H1 (cell line): ENCODE measurements at regions not wholly inside any gene's neighbourhood (a gene's known extent, or its start where the extent isn't known, plus 50 kb on each side); places are given as distances from the start of the nearest gene placed in this dataset.

ENCODE experiments used
- CTCF ChIA-PET: fragments of 300-600 bp; sonication (Branson Sonifier 250); formaldehyde crosslinking; loops from one replicate; lab custom pipeline; 2021; ENCODE audit not compliant: partially characterized antibody; lab: Charles Lee
- POLR2A ChIA-PET: fragments of 300-600 bp; sonication (Branson Sonifier 250); formaldehyde crosslinking; loops from one replicate; lab custom pipeline; 2021; ENCODE audit warnings: inconsistent platforms; ENCODE audit not compliant: partially characterized antibody; lab: Charles Lee
- DNase-seq, 2 experiments: peaks; one replicate each; pipeline versions ENCODE4 v3.0.0 to v3.0.0-alpha.2; 2010 to 2022; ENCODE audit warnings: low spot score in 2 of 2, low read depth in 1 of 2, mixed read lengths in 1 of 2
- FAIRE-seq: peaks from 2 replicates; lab custom pipeline; 2011; peaks lifted over from hg19 to GRCh38; lab: Jason Lieb, UNC
- H2AFZ ChIP-seq: 2 replicates; pipeline ENCODE4 v1.8.1; 2012; ENCODE audit warnings: low read length, inconsistent platforms
- H2AK5ac ChIP-seq: 2 replicates; pipeline ENCODE4 v1.6.1; 2013; ENCODE audit warnings: low read depth, low read length
- H2BK120ac ChIP-seq: replicated peaks from 2 replicates; pipeline ENCODE3; 2013; ENCODE audit warnings: low read depth, low read length, inconsistent platforms
- H2BK12ac ChIP-seq: 2 replicates; pipeline ENCODE4 v1.6.1; 2013; ENCODE audit warnings: low read depth, low read length
- H2BK15ac ChIP-seq: 2 replicates; pipeline ENCODE4 v1.6.1; 2013; ENCODE audit warnings: low read length
- H2BK20ac ChIP-seq: 2 replicates; pipeline ENCODE4 v1.6.1; 2013; ENCODE audit warnings: low read length
- H2BK5ac ChIP-seq: 2 replicates; pipeline ENCODE4 v1.6.1; 2013; ENCODE audit warnings: low read depth, low read length
- H3K14ac ChIP-seq: 2 replicates; pipeline ENCODE4 v1.6.1; 2013; ENCODE audit warnings: inconsistent platforms; ENCODE audit not compliant: insufficient read length
- H3K18ac ChIP-seq: 2 replicates; pipeline ENCODE4 v1.6.1; 2013; ENCODE audit warnings: low read length; ENCODE audit errors: extremely low read depth
- H3K23ac ChIP-seq: 2 replicates; pipeline ENCODE4 v1.6.1; 2013; ENCODE audit warnings: inconsistent platforms; ENCODE audit not compliant: insufficient read length
- H3K23me2 ChIP-seq: 2 replicates; pipeline ENCODE4 v1.6.1; 2013; ENCODE audit warnings: low read depth, low read length
- H3K27ac ChIP-seq: 2 replicates; pipeline ENCODE4 v1.6.1; 2011; ENCODE audit warnings: low read depth, low read length, inconsistent platforms
- H3K27me3 ChIP-seq, 4 experiments: replicated peaks in 1 of 4; 1 replicate in 1 of 4; 2 replicates in 3 of 4; pipeline versions ENCODE4 v1.6.1 to v1.8.1; 2011 to 2013; ENCODE audit warnings: low read length in 3 of 4, mild to moderate bottlenecking in 3 of 4, inconsistent platforms in 2 of 4, mixed read lengths in 2 of 4, moderate library complexity in 1 of 4; ENCODE audit not compliant: control insufficient read depth in 3 of 4, insufficient read depth in 3 of 4; ENCODE audit errors: extremely low read depth in 1 of 4
- H3K36me3 ChIP-seq, 4 experiments: 2 replicates each; pipeline versions ENCODE4 v1.6.1 to v1.8.1; 2011 to 2013; ENCODE audit warnings: mild to moderate bottlenecking in 4 of 4, low read length in 3 of 4, moderate library complexity in 2 of 4, control low read depth in 1 of 4, inconsistent platforms in 1 of 4; ENCODE audit not compliant: insufficient read depth in 4 of 4, control insufficient read depth in 2 of 4
- H3K4ac ChIP-seq: replicated peaks from 2 replicates; pipeline ENCODE3; 2013; ENCODE audit warnings: low read length, low read depth, mixed read lengths, inconsistent platforms; ENCODE audit not compliant: insufficient read length
- H3K4me1 ChIP-seq, 4 experiments: replicated peaks in 1 of 4; 1 replicate in 1 of 4; 2 replicates in 3 of 4; pipeline versions ENCODE4 v1.6.1 to v1.8.1; 2011 to 2013; ENCODE audit warnings: low read length in 3 of 4, inconsistent platforms in 2 of 4, mixed read lengths in 1 of 4; ENCODE audit not compliant: insufficient read depth in 4 of 4, control insufficient read depth in 3 of 4
- H3K4me2 ChIP-seq, 2 experiments: 2 replicates each; pipeline versions ENCODE4 v1.6.1 to v1.8.1; 2011 to 2013; ENCODE audit warnings: low read depth in 2 of 2, low read length in 2 of 2, control low read depth in 1 of 2, inconsistent platforms in 1 of 2, mild to moderate bottlenecking in 1 of 2; ENCODE audit not compliant: insufficient read depth in 1 of 2
- H3K4me3 ChIP-seq, 4 experiments: fragments of 200-600, 300-600 bp in 1 of 4; sonication (generic), shearing (Covaris generic), sonication (Bioruptor Twin) in 1 of 4; 2 replicates each; pipeline versions ENCODE4 v1.5.1 to v1.8.1; 2011 to 2016; ENCODE audit warnings: low read length in 4 of 4, low read depth in 3 of 4, control low read depth in 2 of 4, inconsistent platforms in 2 of 4, mild to moderate bottlenecking in 2 of 4, mixed read lengths in 1 of 4, moderate library complexity in 1 of 4; ENCODE audit not compliant: insufficient read depth in 2 of 4; ENCODE audit errors: extremely low read depth in 1 of 4
- H3K56ac ChIP-seq: replicated peaks from 2 replicates; pipeline ENCODE3; 2013; ENCODE audit warnings: low read depth, mild to moderate bottlenecking, mixed read lengths, low read length, inconsistent platforms; ENCODE audit not compliant: insufficient read length
- H3K79me1 ChIP-seq: 2 replicates; pipeline ENCODE4 v1.6.1; 2013; ENCODE audit warnings: low read depth, low read length, control low read depth
- H3K79me2 ChIP-seq, 2 experiments: 2 replicates each; pipeline versions ENCODE4 v1.6.1 to v1.8.1; 2012 to 2013; ENCODE audit warnings: low read length in 2 of 2, mild to moderate bottlenecking in 2 of 2, inconsistent platforms in 1 of 2; ENCODE audit not compliant: insufficient read depth in 2 of 2, control insufficient read depth in 1 of 2
- H3K9ac ChIP-seq, 4 experiments: replicated peaks in 1 of 4; 1 replicate in 1 of 4; 2 replicates in 3 of 4; pipeline versions ENCODE4 v1.6.1 to v1.8.1; 2011 to 2013; ENCODE audit warnings: low read depth in 3 of 4, low read length in 3 of 4, control low read depth in 2 of 4, mild to moderate bottlenecking in 2 of 4, moderate library complexity in 2 of 4, inconsistent platforms in 1 of 4; ENCODE audit errors: extremely low read depth in 1 of 4
- H3K9me3 ChIP-seq, 2 experiments: 2 replicates each; pipeline versions ENCODE4 v1.6.1 to v1.8.1; 2012 to 2013; ENCODE audit warnings: mild to moderate bottlenecking in 2 of 2, moderate library complexity in 2 of 2, control low read depth in 1 of 2, inconsistent platforms in 1 of 2, low read depth in 1 of 2, low read length in 1 of 2, mixed read lengths in 1 of 2; ENCODE audit not compliant: insufficient read depth in 2 of 2
- H4K20me1 ChIP-seq, 2 experiments: replicated peaks in 1 of 2; 2 replicates each; pipeline versions ENCODE3 to v1.8.1; 2011 to 2013; ENCODE audit warnings: inconsistent platforms in 2 of 2, low read length in 2 of 2, mild to moderate bottlenecking in 1 of 2; ENCODE audit not compliant: insufficient read depth in 2 of 2, control insufficient read depth in 1 of 2
- H4K5ac ChIP-seq: 2 replicates; pipeline ENCODE4 v1.6.1; 2013; ENCODE audit warnings: low read length, low read depth, mixed read lengths, inconsistent platforms; ENCODE audit not compliant: insufficient read length
- H4K8ac ChIP-seq: 2 replicates; pipeline ENCODE4 v1.8.0; 2013; ENCODE audit warnings: mild to moderate bottlenecking, moderate library complexity, low read length, inconsistent platforms; ENCODE audit not compliant: insufficient read depth; ENCODE audit errors: extremely low read depth
- H4K91ac ChIP-seq: replicated peaks from 2 replicates; pipeline ENCODE3; 2013; ENCODE audit warnings: low read length, mixed read lengths, inconsistent platforms; ENCODE audit not compliant: insufficient read length
- KDM5A ChIP-seq: fragments of 200-600 bp; IDR thresholded peaks from 2 replicates; pipeline ENCODE4 v1.7.1; 2012; ENCODE audit warnings: mild to moderate bottlenecking, low read length, inconsistent platforms, mixed read lengths
- RBBP5 ChIP-seq: IDR thresholded peaks from 2 replicates; pipeline ENCODE4 v1.7.1; 2012; ENCODE audit warnings: low read depth, mild to moderate bottlenecking, inconsistent platforms, low read length, moderate library complexity, borderline replicate concordance
- RXRA ChIP-seq: IDR thresholded peaks from 2 replicates; pipeline ENCODE4 v1.6.1; 2011; ENCODE audit warnings: low read depth, mild to moderate bottlenecking, low read length, moderate library complexity; ENCODE audit not compliant: insufficient read depth
- SP1 ChIP-seq: IDR thresholded peaks from 2 replicates; pipeline ENCODE4 v1.6.1; 2011; ENCODE audit warnings: low read depth, low read length
- WGBS, 2 experiments: shearing (Covaris generic) in 1 of 2; methylation state at CpG; one replicate each; pipeline versions ENCODE4 v1.1.6 to v1.1.7; 2013 to 2015; ENCODE audit warnings: low lambda C conversion rate in 2 of 2, mixed read lengths in 2 of 2, inconsistent platforms in 1 of 2, low coverage in 1 of 2, missing lambda C conversion rate in 1 of 2; ENCODE audit not compliant: insufficient replicate concordance in 2 of 2, insufficient coverage in 1 of 2, insufficient read length in 1 of 2; ENCODE audit errors: extremely low coverage in 1 of 2, missing lambda C conversion rate in 1 of 2; 5-methylcytosine and 5-hydroxymethylcytosine counted together

DNA sequence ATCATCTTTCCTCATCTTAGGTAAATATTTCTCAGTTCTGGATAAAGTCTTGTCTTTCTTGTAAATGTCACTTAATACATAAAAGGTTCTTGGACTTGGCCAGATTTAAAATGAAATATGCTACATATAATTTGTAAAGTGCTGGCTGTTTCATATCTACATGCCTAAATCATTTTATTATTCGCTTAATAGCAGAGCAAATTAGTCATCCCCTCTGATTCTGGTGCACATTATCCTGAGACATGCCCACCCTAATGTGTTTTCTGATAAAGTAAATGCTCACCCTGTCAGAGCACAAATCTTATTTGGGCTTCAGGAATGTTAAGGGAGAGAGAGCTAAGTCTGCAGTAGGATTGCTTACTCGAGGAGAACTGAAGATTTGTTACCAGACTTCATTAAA, 166.5 kb upstream of the IZUMO3 start:
- Histone ChIP-seq H3K79me1 (no peaks in the 10 kb centered on the region), H3K27ac (no peak overlapping the region), H3K4me1 (no peaks in the 10 kb centered on the region), H3K9me3 (no peaks in the 10 kb centered on the region), H3K27me3 (no peaks in the 10 kb centered on the region), H3K9ac (no peak overlapping the region), H3K14ac (no peak overlapping the region), H2AFZ (no peak overlapping the region), H3K79me2 (no peaks in the 10 kb centered on the region), H3K18ac (no peak overlapping the region), H3K23ac (no peak overlapping the region), H2BK20ac (no peak overlapping the region), H3K36me3 (no peaks in the 10 kb centered on the region), H3K4ac (no peak overlapping the region), H4K20me1 (no peaks in the 10 kb centered on the region), H3K4me2 (no peak overlapping the region), H2BK12ac (no peak overlapping the region), H4K5ac (no peak overlapping the region), H2BK5ac (no peak overlapping the region), H2BK120ac (no peak overlapping the region), H3K56ac (no peak overlapping the region), H2BK15ac (no peak overlapping the region), H4K91ac (no peak overlapping the region), H3K4me3 (no peak overlapping the region), H4K8ac (no peak overlapping the region), H3K23me2 (no peaks in the 10 kb centered on the region), H2AK5ac (no peak overlapping the region)
- ChIA-PET CTCF (no interaction called here), POLR2A (no interaction called here)
- no peak for DNase-seq
- TF ChIP-seq SP1 = no peak
- no peak for TF ChIP-seq RBBP5
- TF ChIP-seq RXRA = no peak
- TF ChIP-seq KDM5A = no peak
- no peak for FAIRE-seq
- WGBS, 2 experiments = 81% methylated on average over 2 of the region's 2 CpGs; no CpG with 5 or more reads in 1 of the 2 experiments
